HG03108 (cell line): ENCODE measurements at regions not wholly inside any gene's neighbourhood (a gene's known extent, or its start where the extent isn't known, plus 50 kb on each side); places are given as distances from the start of the nearest gene placed in this dataset.

Experiments
- ATAC-seq: cut with Tn5 transposase; IDR thresholded peaks from one replicate; pipeline ENCODE4 v1.9.1; 2021; ENCODE audit warnings: moderate library complexity; ENCODE audit not compliant: unreplicated experiment

GRCh38 chr6:40083141-40083920 is 149.1 kb upstream of the MOCS1 start:
- no peak for ATAC-seq

- no peak for ATAC-seq
Measured at GRCh38 chr6:40082278-40083043, 148.2 kb upstream of the MOCS1 start.

DNA sequence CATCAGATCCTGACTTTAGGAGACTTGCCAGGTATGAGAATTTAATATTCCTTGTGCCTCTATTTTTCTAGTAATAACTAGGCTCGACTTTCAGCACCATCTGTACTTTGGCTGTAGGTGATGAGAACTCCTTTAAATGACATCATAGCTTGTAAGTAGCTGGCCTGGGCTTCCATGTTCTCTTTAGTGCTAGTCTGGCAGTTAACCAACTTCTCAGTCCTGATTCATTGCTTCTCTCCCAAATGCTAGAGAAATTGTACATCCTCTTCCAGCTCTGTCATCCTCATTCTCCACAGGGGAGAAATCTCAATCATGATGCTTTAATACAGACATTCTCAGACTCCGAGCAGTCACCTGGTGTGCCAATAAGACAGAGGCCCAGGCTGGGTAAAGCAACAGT is 143.5 kb upstream of the MOCS1 start:
- no peak for ATAC-seq

GRCh38 chr6:40077315-40077714 is 143.1 kb upstream of the MOCS1 start:
- ATAC-seq = no peak

GRCh38 chr6:40075056-40075590 is 140.9 kb upstream of the MOCS1 start:
- ATAC-seq = no peak

DNA sequence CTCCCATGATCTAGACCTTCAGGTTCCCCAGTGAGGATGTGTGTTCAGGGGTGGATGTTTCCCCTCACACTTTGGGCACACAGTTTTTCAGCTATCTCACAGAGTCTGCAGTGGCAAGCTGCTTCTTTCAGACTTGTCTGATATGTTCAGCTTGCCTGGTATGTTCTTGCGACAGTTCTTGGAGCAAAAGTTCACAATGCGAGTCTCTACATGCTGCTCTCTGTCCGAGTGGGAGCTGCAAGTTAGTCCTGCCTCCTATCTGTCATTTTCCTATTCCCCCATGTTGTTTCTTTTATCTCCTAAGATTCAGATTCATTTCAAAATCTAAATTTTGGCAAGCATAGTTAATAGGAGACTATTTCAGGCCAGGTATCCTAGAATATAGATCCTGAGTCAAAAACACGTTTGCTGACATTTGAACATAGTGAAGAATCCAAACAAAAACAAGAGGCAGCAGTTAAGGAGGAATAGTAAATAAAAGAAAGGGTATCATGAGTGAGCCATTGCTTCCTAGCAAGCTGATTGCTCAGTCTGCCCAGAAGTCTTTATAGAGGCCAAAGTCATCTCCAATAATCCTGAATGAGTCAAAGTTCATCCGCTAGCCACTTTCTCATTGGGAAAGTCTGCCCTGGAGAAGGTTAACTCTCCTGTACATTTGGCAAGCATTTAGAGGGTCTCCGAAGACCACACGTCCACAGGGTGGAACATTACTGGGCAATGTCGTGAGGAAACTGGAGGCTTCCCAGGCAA is 140.2 kb upstream of the MOCS1 start:
- no peak for ATAC-seq

DNA sequence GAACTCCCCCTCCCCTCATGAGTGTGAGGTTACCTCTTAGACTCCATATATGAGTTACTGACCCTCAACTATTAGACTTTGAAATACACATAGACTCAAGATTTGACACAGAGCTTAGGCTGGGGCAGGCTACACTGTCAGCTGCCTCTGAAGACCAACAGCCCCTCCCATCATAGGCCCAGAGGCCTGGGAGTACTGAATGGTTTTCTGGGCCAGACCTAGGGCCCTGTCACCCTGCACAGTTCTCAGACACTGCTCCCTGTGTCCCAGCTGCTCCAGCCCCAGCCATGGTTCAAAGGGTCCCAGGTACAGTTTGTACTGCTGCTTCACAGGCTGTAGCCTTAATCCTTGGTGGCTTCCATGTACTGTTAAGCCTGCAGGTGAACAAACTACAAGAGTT is 132.1 kb upstream of the MOCS1 start:
- ATAC-seq = no peak

DNA sequence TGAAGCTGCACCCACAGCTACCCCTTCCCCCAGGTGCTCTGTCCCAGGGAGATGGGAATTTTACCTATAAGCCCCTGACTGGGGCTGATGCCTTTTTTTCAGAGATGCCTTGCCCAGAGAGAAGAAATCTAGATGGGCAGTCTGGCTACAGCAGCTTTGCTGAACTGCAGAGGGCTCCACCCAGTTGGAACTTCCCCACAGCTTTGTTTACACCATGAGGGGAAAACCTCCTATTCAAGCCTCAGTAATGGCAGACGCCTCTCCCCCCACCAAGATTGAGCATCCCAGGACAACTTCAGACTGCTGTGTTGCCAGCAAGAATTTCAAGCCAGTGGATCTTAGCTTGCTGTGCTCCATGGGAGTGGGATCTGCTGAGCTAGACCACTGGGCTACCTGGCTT is 122.6 kb upstream of the MOCS1 start:
- ATAC-seq = no peak

- ATAC-seq = no peak
Measured at GRCh38 chr6:40054602-40055001, 120.3 kb upstream of the MOCS1 start.

- no peak for ATAC-seq
Measured at GRCh38 chr6:40054186-40054585, 119.9 kb upstream of the MOCS1 start.

DNA sequence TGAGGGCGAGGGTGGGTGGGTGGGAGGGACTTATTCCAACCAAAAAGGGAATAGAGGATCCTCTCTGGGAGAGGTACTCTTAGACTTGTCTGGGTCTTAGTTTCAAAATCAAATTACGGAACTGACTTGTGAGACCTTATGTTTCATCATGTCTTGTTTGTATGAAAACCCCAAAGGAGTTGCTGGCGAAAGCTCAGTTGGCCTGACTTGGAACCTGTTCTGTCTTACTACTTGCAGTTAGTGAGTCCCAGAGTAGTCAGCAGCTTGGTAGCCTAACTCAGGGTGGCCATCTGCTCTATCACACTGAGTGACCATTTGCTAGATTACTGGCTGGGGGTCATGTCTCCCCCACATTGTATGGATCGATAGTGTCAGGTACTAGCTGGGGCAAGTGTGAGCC is 114.9 kb upstream of the MOCS1 start:
- ATAC-seq = no peak

DNA sequence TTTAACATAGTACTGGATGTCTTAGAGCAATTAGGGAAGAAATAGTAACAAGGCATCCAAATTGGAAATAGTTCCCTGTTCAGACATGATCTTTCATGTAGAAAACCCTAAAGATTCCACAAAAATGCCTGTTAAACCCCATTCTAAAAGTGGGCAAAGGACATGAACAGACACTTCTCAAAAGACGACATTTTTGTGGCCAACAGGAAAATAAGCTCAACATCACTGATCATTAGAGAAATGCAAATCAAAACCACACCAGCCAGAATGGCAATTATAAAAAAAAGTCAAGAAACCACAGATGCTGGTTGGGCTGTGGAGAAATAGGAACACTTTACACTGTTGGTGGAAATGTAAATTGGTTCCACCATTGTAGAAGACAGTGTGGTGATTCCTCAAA is 109.9 kb upstream of the MOCS1 start:
- ATAC-seq = no peak

DNA sequence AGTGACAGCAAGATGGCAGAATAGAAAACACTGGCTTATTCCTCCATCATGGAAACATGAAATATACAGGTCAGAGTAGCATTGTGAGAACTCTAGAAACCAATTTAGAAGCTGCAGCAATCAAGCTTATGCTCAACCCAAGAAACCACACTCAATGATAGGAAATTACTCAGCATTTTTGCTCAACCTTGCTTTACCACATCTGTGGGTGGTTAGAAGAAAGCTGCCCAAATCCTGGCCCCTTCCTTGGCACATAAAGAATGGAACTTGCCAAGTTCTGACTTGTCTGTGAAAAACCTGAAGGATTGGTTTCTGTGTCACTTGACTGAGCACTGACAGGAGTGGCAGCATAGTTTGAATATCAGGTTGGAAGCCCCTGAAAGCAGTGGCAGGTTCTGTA is 108.0 kb upstream of the MOCS1 start:
- no peak for ATAC-seq

GRCh38 chr6:40039042-40039441 is 104.8 kb upstream of the MOCS1 start:
- ATAC-seq = no peak

DNA sequence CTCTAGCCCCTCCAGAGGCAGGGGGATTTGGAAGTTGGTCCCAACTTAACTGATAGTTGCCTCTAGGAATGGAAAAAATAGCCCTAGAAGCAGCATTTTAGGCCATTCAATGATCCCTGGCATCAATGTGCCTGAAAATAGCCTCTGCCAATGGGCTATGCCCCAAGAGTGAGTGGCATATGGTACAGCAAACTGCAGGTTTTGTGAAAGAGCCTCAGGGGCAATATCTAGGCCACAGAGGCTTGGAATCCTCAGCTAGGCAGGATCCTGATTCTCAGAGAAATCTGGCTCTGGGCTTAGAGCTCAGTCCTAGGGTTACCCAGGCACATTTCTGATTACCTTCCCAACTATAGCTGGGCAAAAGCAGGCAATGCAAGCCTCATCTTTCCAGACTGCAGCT is 104.4 kb upstream of the MOCS1 start:
- ATAC-seq = no peak

GRCh38 chr6:40037271-40037670 is 103.0 kb upstream of the MOCS1 start:
- ATAC-seq = no peak

GRCh38 chr6:40036186-40036585 is 101.9 kb upstream of the MOCS1 start:
- no peak for ATAC-seq

- ATAC-seq = no peak
Measured at GRCh38 chr6:40028449-40028848, 94.2 kb upstream of the MOCS1 start.

DNA sequence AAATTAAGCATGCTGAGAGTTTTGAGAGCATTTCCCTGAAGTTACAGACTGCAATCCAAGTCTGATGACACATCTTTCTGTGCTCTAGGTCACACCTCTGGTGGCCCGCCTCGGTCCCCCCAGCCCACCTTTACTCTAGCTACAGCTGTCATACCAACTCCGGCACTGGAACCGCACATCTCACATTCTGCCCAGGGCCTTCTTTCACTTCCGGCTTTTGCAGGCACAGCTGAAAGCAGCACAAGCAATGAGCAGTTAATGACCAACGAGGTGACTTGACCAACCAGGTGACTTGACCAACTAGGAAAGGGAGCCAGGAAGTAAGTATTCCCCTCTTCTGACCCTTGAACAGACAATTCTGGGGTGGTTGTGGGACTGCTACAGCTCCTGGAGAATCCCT is 88.6 kb upstream of the MOCS1 start:
- no peak for ATAC-seq

- ATAC-seq = no peak
Measured at GRCh38 chr6:40020166-40020565, 85.9 kb upstream of the MOCS1 start.

DNA sequence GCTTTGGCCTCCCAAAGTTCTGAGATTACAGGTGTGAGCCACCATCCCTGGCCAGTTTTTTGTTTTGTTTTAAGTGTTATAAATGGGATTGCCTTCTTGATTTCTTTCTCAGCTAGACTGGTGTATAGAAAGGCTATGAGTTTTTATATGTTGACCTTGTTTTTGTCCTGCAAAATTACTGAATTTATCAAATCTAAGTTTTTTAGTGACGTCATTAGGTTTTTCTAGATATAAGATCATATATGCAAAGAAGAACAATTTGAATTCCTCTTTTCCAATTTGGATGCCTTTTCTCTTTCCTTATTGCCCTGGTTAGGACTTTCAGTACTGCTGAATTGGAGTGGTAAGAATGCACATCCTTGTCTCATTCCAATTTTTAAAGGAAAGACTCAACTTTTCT is 81.3 kb upstream of the MOCS1 start:
- ATAC-seq = no peak

DNA sequence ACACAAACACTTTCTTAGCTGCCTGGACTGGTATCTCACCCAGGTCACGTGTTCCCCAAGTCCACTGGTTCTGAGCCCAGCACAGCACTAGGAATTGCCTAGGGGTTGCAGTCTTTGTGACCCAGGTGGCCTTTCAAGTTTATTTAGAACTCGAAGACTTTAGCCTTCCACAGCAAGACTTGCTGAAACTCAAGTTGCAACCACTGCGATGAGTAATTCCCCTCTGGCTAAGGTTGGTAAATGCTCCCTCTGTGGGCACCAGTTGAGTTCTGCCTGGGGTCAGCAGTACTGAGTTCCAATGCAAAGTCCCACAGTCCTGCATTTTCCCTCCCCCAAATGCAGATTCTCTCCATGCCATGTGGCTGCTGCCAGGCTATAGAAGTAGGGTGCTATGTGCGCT is 77.6 kb upstream of the MOCS1 start:
- ATAC-seq = no peak
